ENCODE measurements at regions not wholly inside any gene's neighbourhood (a gene's known extent, or its start where the extent isn't known, plus 50 kb on each side); places are given as distances from the start of the nearest gene placed in this dataset.

DNA sequence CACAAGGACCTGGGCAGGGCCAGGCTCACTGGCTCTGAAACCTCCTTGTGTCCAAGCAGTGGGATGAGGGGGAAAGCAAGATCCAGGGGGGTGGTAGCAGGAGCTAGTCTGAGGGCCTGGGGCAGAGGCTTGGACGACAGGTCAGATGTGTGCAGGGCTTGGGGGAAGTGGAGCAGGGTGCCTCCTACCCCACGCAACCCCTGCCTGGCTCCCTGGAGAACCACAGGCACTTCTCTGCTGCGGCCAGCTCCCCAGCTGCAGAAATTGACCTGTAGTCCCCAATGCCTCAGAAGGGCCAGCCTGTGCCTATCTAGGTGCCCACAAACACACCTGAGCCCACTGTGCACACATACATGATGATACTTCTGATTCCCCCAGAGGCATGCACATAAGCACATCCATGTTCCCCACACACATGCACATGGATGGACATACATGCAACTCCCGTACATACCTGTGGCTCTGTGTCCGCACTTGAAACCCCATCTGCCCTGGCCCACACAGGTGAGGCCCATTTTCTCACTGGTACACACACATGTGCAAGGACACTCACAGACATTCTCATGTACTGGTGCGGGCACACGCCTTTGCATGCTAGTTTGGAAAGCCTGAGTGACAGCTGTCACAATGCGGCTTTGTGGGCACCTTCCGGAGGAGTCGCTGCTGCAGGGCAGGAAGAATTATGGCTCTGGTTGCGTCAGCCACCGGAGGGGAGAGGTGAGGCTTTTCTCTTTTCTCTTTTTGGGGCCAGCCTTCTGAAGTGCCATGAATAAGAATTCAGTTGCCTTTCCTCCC lies 247.2 kb upstream of the CSF3R start:
- no peaks in the 10 kb centered on the region for H3K36me3 ChIP-seq
- H3K27me3 ChIP-seq (replicated peaks; ENCODE audit: insufficient read depth) = no peaks in the 10 kb centered on the region
- intact Hi-C loops (cut with DNase I) = no loop called here
- no peaks in the 10 kb centered on the region for H3K4me1 ChIP-seq (replicated peaks)
- no peak for DNase-seq (ENCODE audit: low spot score)
- H3K9me3 ChIP-seq = no peaks in the 10 kb centered on the region
- 59% methylated on average over 12 of the region's 12 CpGs for WGBS
- H3K27ac ChIP-seq = no peak overlapping the region
- TF ChIP-seq POLR2AphosphoS5 (IDR thresholded peaks at IDR 0.05) = no peak
- TF ChIP-seq, protein P1, sequence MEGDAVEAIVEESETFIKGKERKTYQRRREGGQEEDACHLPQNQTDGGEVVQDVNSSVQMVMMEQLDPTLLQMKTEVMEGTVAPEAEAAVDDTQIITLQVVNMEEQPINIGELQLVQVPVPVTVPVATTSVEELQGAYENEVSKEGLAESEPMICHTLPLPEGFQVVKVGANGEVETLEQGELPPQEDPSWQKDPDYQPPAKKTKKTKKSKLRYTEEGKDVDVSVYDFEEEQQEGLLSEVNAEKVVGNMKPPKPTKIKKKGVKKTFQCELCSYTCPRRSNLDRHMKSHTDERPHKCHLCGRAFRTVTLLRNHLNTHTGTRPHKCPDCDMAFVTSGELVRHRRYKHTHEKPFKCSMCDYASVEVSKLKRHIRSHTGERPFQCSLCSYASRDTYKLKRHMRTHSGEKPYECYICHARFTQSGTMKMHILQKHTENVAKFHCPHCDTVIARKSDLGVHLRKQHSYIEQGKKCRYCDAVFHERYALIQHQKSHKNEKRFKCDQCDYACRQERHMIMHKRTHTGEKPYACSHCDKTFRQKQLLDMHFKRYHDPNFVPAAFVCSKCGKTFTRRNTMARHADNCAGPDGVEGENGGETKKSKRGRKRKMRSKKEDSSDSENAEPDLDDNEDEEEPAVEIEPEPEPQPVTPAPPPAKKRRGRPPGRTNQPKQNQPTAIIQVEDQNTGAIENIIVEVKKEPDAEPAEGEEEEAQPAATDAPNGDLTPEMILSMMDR (IDR thresholded peaks at IDR 0.05) = no peak
- TF ChIP-seq POLR2A (IDR thresholded peaks at IDR 0.05) = no peak
- no peak overlapping the region for H3K4me3 ChIP-seq

DNA sequence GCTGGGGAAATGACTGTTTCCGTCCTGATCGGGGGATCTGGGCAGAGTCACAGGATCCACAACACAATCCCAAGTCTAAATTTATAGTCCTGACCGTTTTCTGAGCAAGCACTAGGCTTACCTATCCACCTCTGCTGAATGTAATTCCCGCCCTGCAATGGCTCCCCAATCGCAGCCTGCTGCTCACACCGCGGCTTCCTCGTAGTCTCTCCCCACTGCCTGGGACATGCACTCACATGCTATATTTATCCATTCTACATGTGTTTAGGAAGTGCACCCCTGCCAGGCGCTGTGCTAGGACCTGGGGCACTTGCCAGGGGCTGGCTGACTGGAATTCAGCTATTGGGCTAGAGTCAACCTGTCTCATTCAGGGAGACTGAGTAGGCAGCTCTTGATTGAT lies 246.6 kb upstream of the CSF3R start:
- no peaks in the 10 kb centered on the region for H3K27me3 ChIP-seq (replicated peaks; ENCODE audit: insufficient read depth)
- H3K4me1 ChIP-seq (replicated peaks) = no peaks in the 10 kb centered on the region
- DNase-seq (ENCODE audit: low spot score) = no peak
- no peaks in the 10 kb centered on the region for H3K36me3 ChIP-seq
- intact Hi-C loops (cut with DNase I) = no loop called here
- no peaks in the 10 kb centered on the region for H3K9me3 ChIP-seq
- TF ChIP-seq, protein P1 (IDR thresholded peaks at IDR 0.05) = no peak
- TF ChIP-seq POLR2A (IDR thresholded peaks at IDR 0.05) = no peak
- 51% methylated on average over 9 of the region's 9 CpGs for WGBS
- H3K27ac ChIP-seq = no peak overlapping the region
- H3K4me3 ChIP-seq = no peak overlapping the region

DNA sequence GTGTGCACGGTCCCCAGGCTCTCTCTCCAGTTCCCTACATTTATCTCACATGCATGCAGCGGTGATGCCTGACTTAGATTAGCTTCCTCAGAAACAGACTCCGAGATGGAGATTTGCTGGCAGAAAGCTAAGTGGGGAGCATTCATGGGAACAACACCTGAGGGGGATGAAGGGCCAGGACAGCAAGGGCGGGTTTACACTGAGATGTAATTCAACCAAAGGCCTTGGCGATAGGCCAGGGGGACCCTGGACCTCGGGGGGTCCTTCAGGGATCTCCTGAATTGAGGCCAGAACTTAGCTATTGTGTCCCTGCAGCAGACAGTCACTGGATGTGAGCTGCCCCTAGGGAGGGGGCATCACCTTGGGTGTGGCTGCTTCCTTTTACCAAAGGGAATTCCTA lies 246.1 kb upstream of the CSF3R start:
- TF ChIP-seq POLR2AphosphoS5 (IDR thresholded peaks at IDR 0.05) = no peak
- no peak for TF ChIP-seq POLR2A (IDR thresholded peaks at IDR 0.05)
- TF ChIP-seq, protein P1 (IDR thresholded peaks at IDR 0.05) = no peak
- no peak for DNase-seq (ENCODE audit: low spot score)
- Histone ChIP-seq H3K4me1 (replicated peaks) (no peaks in the 10 kb centered on the region), H3K27ac (no peak overlapping the region), H3K9me3 (no peaks in the 10 kb centered on the region), H3K27me3 (replicated peaks; ENCODE audit: insufficient read depth) (no peaks in the 10 kb centered on the region), H3K36me3 (no peaks in the 10 kb centered on the region), H3K4me3 (no peak overlapping the region)
- 76% methylated on average over 6 of the region's 6 CpGs for WGBS
- intact Hi-C loops (cut with DNase I) = no loop called here

DNA sequence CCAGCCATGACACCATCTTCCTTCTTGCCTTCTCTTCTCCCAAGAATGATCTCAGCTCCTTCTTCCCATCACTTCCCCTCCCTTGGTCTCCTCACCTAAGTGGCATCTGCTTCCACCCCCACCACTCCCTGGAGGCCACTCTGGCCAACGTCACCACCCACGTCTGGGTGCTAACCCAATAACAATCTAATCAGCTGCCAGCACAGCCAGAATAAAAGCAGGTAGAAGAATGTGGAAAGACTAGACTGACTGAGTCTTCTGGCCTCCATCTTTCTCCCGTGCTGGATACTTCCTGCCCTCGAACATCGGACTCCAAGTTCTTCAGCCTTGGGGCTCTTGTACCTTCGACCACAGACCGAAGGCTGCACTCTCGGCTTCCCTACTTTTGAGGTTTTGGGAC lies 245.3 kb upstream of the CSF3R start:
- DNase-seq (ENCODE audit: low spot score) = no peak
- Histone ChIP-seq H3K9me3 (no peaks in the 10 kb centered on the region), H3K27me3 (replicated peaks; ENCODE audit: insufficient read depth) (no peaks in the 10 kb centered on the region), H3K4me1 (replicated peaks) (no peaks in the 10 kb centered on the region), H3K36me3 (no peaks in the 10 kb centered on the region), H3K4me3 (no peak overlapping the region), H3K27ac (no peak overlapping the region)
- intact Hi-C loops (cut with DNase I) = no loop called here
- WGBS = 73% methylated on average over 8 of the region's 8 CpGs
- TF ChIP-seq POLR2AphosphoS5 (IDR thresholded peaks at IDR 0.05) (no peak), POLR2A (IDR thresholded peaks at IDR 0.05) (no peak)
- TF ChIP-seq, protein P1 (IDR thresholded peaks at IDR 0.05) = no peak

DNA sequence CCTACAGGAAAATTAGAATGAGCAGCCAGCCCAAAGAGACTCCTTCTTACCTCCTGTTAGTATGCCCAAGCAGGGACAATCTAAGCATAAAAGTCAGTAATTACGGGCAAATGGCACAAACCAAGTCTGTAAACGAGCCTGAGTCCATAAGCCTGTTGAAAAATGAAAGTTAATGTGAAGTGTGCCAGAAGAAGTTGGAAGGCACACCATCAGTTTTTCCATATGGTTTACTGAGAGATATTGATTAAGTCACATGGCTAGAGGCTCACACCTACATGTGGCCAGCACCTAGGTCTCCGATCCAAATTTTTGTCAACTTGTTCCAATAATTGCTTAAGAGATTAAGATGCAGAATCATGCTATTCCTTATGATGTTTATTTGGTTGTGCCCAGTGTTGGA lies 242.4 kb upstream of the CSF3R start:
- H3K4me3 ChIP-seq = no peak overlapping the region
- no peak overlapping the region for H3K27ac ChIP-seq
- H3K9me3 ChIP-seq = no peaks in the 10 kb centered on the region
- H3K27me3 ChIP-seq (replicated peaks; ENCODE audit: insufficient read depth) = no peaks in the 10 kb centered on the region
- DNase-seq (ENCODE audit: low spot score) = no peak
- 87% methylated on average over 3 of the region's 3 CpGs for WGBS
- H3K4me1 ChIP-seq (replicated peaks) = no peaks in the 10 kb centered on the region
- TF ChIP-seq, protein P1 (IDR thresholded peaks at IDR 0.05) = no peak
- TF ChIP-seq POLR2AphosphoS5 (IDR thresholded peaks at IDR 0.05) (no peak), POLR2A (IDR thresholded peaks at IDR 0.05) (no peak)
- intact Hi-C loops (cut with DNase I) = no loop called here
- H3K36me3 ChIP-seq = no peaks in the 10 kb centered on the region

Measured in prostate gland (tissue), 2 donors.